IPS-18a (cell line): ENCODE measurements at regions not wholly inside any gene's neighbourhood (a gene's known extent, or its start where the extent isn't known, plus 50 kb on each side); places are given as distances from the start of the nearest gene placed in this dataset.

Source experiments
- H3K27ac ChIP-seq: one replicate; pipeline ENCODE4 v1.5.1; 2013; ENCODE audit warnings: low read length
- H3K27me3 ChIP-seq: one replicate; pipeline ENCODE4 v1.6.1; 2013; ENCODE audit warnings: mild to moderate bottlenecking, low read length; ENCODE audit not compliant: control insufficient read depth, insufficient read depth
- H3K36me3 ChIP-seq: one replicate; pipeline ENCODE4 v1.6.1; 2013; ENCODE audit warnings: low read depth, low read length; ENCODE audit not compliant: control insufficient read depth
- H3K4me1 ChIP-seq: one replicate; pipeline ENCODE4 v1.6.1; 2013; ENCODE audit warnings: low read depth, low read length; ENCODE audit not compliant: control insufficient read depth
- H3K4me3 ChIP-seq: one replicate; pipeline ENCODE4 v1.5.1; 2013; ENCODE audit warnings: low read length
- H3K9ac ChIP-seq: one replicate; pipeline ENCODE4 v1.6.1; 2013; ENCODE audit warnings: mild to moderate bottlenecking, low read length, moderate library complexity
- H3K9me3 ChIP-seq: one replicate; pipeline ENCODE4 v1.6.1; 2013; ENCODE audit warnings: low read depth, low read length; ENCODE audit not compliant: control insufficient read depth

DNA sequence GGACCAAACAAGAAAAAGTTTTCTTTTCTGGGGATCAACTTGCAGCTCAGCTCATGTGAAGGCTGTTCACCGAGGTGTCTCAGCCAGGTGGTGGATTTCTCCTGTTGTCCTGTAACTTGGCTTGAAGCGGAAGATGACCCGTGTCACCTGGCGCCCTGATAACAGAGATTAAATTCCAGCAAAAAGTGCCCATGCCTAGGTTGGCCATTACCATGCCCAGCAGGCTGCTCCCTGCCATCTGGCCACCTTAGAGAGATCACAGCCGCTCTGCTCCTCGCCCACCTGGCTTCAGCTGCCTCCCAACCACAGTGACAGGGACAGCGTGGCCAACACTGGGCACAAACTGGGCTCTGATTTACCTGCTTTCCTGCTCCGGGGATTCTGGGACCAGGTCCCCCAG is 149.5 kb downstream of the ZBTB18 start:
- H3K4me3 ChIP-seq = no peak overlapping the region
- H3K27me3 ChIP-seq = no peaks in the 10 kb centered on the region
- H3K36me3 ChIP-seq = no peaks in the 10 kb centered on the region
- no peaks in the 10 kb centered on the region for H3K4me1 ChIP-seq
- H3K9me3 ChIP-seq = no peaks in the 10 kb centered on the region
- no peak overlapping the region for H3K9ac ChIP-seq
- H3K27ac ChIP-seq = no peak overlapping the region

- H3K36me3 ChIP-seq = no peaks in the 10 kb centered on the region
- no peaks in the 10 kb centered on the region for H3K4me1 ChIP-seq
- no peaks in the 10 kb centered on the region for H3K27me3 ChIP-seq
- H3K27ac ChIP-seq = no peak overlapping the region
- no peaks in the 10 kb centered on the region for H3K9me3 ChIP-seq
- no peak overlapping the region for H3K4me3 ChIP-seq
- H3K9ac ChIP-seq = no peak overlapping the region
Observed at GRCh38 chr1:244201750-244202149, 150.7 kb downstream of the ZBTB18 start.

GRCh38 chr1:244204004-244204403 is 152.9 kb downstream of the ZBTB18 start:
- Histone ChIP-seq H3K9me3 (no peaks in the 10 kb centered on the region), H3K4me3 (no peak overlapping the region), H3K27me3 (no peaks in the 10 kb centered on the region), H3K36me3 (no peaks in the 10 kb centered on the region), H3K27ac (no peak overlapping the region), H3K9ac (no peak overlapping the region), H3K4me1 (no peaks in the 10 kb centered on the region)

DNA sequence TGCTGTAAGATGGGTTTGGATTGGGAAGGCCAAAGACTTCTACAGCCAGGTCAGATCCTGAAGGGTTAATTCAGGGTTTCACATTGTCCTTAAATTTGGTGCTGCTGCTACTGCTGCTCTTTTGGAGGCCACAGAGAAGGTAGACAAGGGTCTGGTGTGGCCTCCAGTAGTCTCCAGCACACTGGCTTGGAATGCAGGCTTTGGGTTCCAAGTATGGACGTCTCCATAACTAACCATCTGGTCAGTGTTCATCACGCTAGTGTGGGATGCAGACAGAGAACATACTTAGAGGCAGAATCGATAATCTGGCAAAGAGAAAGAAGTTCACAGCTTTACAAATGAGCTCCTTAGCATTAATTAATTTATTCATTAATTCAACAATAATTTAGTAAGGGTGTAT is 154.1 kb downstream of the ZBTB18 start:
- H3K36me3 ChIP-seq = no peaks in the 10 kb centered on the region
- no peaks in the 10 kb centered on the region for H3K9me3 ChIP-seq
- no peaks in the 10 kb centered on the region for H3K27me3 ChIP-seq
- H3K9ac ChIP-seq = no peak overlapping the region
- no peak overlapping the region for H3K4me3 ChIP-seq
- H3K27ac ChIP-seq = no peak overlapping the region
- no peaks in the 10 kb centered on the region for H3K4me1 ChIP-seq

GRCh38 chr1:244205906-244206305 is 154.8 kb downstream of the ZBTB18 start:
- H3K27ac ChIP-seq = no peak overlapping the region
- H3K36me3 ChIP-seq = no peaks in the 10 kb centered on the region
- no peak overlapping the region for H3K4me3 ChIP-seq
- H3K27me3 ChIP-seq = no peaks in the 10 kb centered on the region
- no peaks in the 10 kb centered on the region for H3K4me1 ChIP-seq
- no peak overlapping the region for H3K9ac ChIP-seq
- no peaks in the 10 kb centered on the region for H3K9me3 ChIP-seq

- Histone ChIP-seq H3K36me3 (no peaks in the 10 kb centered on the region), H3K9me3 (no peaks in the 10 kb centered on the region), H3K4me3 (no peak overlapping the region), H3K27me3 (no peaks in the 10 kb centered on the region), H3K4me1 (no peaks in the 10 kb centered on the region), H3K9ac (no peak overlapping the region), H3K27ac (no peak overlapping the region)
Observed at GRCh38 chr1:244207042-244207934, 156.2 kb downstream of the ZBTB18 start.

DNA sequence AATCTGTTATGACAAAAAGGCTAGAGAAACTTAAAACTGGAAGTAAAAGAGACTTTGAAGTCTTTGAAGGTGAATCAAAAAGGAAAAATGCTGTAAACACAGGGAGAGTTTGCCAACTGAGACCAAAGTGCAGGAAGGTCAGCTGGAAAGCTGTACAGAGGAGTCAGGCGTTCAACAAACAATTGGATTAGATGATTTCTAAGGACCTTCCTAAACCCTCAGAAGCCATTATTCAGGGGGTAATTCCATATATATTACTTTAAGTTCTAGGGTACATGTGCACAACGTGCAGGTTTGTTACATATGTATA is 156.8 kb downstream of the ZBTB18 start:
- no peak overlapping the region for H3K27ac ChIP-seq
- H3K27me3 ChIP-seq = no peaks in the 10 kb centered on the region
- H3K4me3 ChIP-seq = no peak overlapping the region
- H3K36me3 ChIP-seq = no peaks in the 10 kb centered on the region
- H3K9ac ChIP-seq = no peak overlapping the region
- H3K9me3 ChIP-seq = no peaks in the 10 kb centered on the region
- no peaks in the 10 kb centered on the region for H3K4me1 ChIP-seq

- peaks cover 9% of the 10 kb centered on the region for H3K4me1 ChIP-seq
- H3K36me3 ChIP-seq = no peaks in the 10 kb centered on the region
- no peak overlapping the region for H3K9ac ChIP-seq
Observed at GRCh38 chr1:244209955-244210354, 158.9 kb downstream of the ZBTB18 start.

GRCh38 chr1:244210884-244211558 is 159.9 kb downstream of the ZBTB18 start:
- Histone ChIP-seq H3K4me3 (no peak overlapping the region), H3K9me3 (no peaks in the 10 kb centered on the region), H3K9ac (no peak overlapping the region), H3K4me1 (peaks cover 9% of the 10 kb centered on the region), H3K27ac (no peak overlapping the region), H3K36me3 (no peaks in the 10 kb centered on the region), H3K27me3 (no peaks in the 10 kb centered on the region)

More at GRCh38 chr1:244209955-244210354, 158.9 kb downstream of the ZBTB18 start:
- no peak overlapping the region for H3K4me3 ChIP-seq
- H3K27me3 ChIP-seq = no peaks in the 10 kb centered on the region
- H3K27ac ChIP-seq = no peak overlapping the region
- no peaks in the 10 kb centered on the region for H3K9me3 ChIP-seq

DNA sequence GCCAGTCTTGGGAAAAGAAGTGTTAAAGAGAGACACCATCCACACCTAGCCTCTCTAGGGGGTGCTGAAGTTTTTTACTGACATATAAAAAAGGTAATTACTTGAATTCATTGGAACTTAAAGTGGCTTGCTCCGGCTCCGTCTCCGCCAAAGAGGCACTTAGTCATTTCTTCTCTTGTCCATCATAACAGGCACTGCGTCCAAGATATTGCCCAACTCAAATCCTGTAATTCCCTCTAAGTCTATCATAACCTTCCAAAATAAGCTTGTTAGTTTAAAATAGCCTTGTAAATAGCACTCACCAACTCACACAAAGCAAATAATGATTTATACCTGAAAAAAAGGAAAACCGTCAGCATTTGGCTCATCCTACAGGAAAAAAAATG is 160.5 kb downstream of the ZBTB18 start:
- Histone ChIP-seq H3K36me3 (no peaks in the 10 kb centered on the region), H3K9me3 (no peaks in the 10 kb centered on the region), H3K27ac (no peak overlapping the region), H3K27me3 (no peaks in the 10 kb centered on the region), H3K4me1 (peaks cover 9% of the 10 kb centered on the region), H3K9ac (no peak overlapping the region), H3K4me3 (no peak overlapping the region)

- no peak overlapping the region for H3K27ac ChIP-seq
- H3K9me3 ChIP-seq = no peaks in the 10 kb centered on the region
- no peaks in the 10 kb centered on the region for H3K36me3 ChIP-seq
- peaks cover 9% of the 10 kb centered on the region for H3K4me1 ChIP-seq
- no peaks in the 10 kb centered on the region for H3K27me3 ChIP-seq
- H3K9ac ChIP-seq = no peak overlapping the region
- no peak overlapping the region for H3K4me3 ChIP-seq
Observed at GRCh38 chr1:244212219-244212618, 161.1 kb downstream of the ZBTB18 start.
